Activated CD4-positive, alpha-beta T cell treated with anti-CD3 and anti-CD28 coated beads, Interleukin-10, Interleukin-2, amounts not matched to agents 100 ng/mL and 50 ng/mL, durations not matched to agents 16 hours and 8 hours (primary cell): ENCODE measurements at regions not wholly inside any gene's neighbourhood (a gene's known extent, or its start where the extent isn't known, plus 50 kb on each side); places are given as distances from the start of the nearest gene placed in this dataset.
"Not testable (repeated sequence)": the region's sequence is repeated elsewhere in the genome, so short reads cannot be mapped to it uniquely, and the experiment has no call there.

Experiments used
- DNase-seq: peaks from one replicate; pipeline ENCODE4 v3.0.0-alpha.2; 2020

GRCh38 chr20:30593572-30593971 lies 663.9 kb upstream of the DEFB115 start:
- no peak for DNase-seq

- DNase-seq, result no peak
These were observed 663.4 kb upstream of the DEFB115 start for GRCh38 chr20:30594112-30594511.

- no peak for DNase-seq
These were observed 661.8 kb upstream of the DEFB115 start for GRCh38 chr20:30595698-30596097.

DNA sequence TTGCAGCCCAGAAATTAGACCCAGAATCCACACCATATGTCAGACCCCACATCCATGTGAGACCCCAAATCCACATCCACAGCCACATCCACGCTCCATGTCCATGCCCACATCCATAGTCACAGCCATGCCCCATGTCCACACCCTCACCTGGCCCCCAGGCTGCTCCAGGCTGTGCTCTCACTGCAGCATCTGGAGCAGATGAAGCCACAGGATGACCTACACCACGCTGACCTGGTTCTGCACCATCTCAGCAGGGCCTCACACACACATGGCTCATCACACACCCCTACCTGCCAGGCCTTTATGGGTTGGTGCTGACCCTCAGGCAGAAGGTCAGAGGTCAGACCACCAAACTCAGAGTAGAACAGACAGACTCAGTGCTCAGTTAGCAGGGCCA lies 660.0 kb upstream of the DEFB115 start:
- DNase-seq, result not testable (repeated sequence)

DNA sequence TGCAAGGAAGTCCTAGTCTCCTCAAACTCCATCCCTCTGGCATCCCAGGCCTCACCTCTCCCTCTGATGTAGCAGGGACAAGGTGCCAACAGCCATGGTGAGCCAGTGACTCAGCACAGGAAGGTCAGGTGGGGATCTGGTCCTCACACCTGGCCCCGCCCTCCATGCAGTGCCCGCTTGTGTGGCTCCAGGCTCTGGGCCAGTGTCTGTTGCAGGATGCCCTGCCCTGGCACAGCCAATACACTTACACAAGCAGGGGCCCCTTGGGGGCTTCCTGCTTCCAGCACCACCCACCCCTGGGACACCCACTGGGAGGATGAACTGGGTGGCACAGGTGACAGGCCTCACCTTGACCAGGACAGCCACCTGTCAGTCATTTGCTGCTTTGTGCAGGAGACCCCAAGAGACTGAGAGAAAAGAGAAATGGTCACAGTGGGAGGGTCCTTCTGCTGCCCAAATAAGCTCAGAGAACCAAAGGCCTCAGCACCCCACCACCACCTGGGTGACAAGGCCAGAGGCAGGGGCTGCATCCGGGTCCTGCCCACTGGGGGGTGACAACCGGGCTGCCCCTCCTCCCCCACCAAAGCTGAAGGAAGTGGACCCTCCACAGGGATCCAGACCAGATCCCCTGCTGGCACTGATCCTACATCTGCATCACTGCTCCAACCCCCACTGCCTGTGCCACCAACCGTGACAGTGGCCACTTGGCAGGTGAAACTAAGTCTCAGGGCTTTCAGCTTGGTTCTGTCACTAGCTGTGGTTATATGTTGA lies 658.8 kb upstream of the DEFB115 start:
- no peak for DNase-seq

DNA sequence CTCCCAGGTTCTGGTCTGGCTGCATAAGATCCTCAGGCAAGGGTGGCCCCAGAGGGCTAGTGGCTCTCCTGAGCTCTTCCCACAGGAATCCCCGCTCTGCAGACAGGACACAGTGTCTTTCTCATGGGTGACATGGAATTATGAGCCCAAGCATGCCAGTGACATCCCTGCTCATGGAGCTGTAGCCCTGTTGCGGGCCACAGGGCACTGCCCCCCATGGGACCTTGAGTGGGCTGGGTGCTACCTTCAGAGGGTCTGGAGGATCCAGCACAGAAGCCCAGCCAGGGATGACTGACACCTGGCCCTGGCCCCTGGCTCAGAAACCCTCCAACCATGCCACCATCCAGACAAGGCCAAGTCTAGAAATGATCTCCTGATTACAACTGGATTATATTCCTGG lies 657.5 kb upstream of the DEFB115 start:
- no peak for DNase-seq

- DNase-seq, result no peak
These were observed 655.5 kb upstream of the DEFB115 start for GRCh38 chr20:30601974-30602373.

DNA sequence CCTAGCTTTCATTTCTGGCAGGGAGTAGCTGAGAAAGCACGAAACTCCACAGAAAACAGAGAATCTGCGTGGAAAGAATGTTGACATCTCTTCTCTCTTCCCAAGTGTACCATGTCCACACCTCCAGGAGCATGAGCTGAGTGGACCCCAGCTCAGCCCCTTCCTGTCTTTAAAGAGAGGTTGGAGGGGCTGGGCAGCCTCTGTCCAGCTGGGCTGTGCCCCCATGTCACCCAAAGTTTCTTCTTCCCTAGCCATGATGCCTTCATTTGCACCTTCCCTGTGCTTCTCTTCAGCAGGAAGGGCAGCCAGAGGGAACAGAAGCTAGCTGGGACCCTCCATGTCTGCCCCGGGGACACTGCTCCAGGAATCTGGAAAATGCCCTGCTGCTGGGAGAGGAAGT lies 655.0 kb upstream of the DEFB115 start:
- DNase-seq, result no peak

- no peak for DNase-seq
These were observed 650.5 kb upstream of the DEFB115 start for GRCh38 chr20:30606990-30607389.

- DNase-seq, result no peak
These were observed 647.3 kb upstream of the DEFB115 start for GRCh38 chr20:30610029-30610693.

DNA sequence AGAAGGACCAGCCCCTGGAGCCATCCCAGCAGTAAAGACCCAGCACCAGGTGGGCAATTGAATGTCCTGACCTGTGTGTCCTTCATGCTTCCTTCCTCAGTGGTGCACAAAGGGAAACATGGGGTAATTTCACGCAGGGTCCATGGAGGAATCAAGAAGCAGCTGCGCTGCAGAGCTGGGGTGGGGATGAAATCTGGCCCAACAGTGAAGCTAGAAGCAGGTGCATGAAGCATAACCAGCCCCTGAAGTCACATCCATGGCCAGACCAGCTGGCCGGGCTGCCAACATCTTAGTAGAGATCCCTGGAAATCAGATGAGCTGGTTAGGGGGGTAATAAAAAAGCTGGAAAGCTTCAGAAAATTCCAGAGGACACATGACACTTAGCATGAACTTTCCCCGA lies 646.7 kb upstream of the DEFB115 start:
- no peak for DNase-seq

DNA sequence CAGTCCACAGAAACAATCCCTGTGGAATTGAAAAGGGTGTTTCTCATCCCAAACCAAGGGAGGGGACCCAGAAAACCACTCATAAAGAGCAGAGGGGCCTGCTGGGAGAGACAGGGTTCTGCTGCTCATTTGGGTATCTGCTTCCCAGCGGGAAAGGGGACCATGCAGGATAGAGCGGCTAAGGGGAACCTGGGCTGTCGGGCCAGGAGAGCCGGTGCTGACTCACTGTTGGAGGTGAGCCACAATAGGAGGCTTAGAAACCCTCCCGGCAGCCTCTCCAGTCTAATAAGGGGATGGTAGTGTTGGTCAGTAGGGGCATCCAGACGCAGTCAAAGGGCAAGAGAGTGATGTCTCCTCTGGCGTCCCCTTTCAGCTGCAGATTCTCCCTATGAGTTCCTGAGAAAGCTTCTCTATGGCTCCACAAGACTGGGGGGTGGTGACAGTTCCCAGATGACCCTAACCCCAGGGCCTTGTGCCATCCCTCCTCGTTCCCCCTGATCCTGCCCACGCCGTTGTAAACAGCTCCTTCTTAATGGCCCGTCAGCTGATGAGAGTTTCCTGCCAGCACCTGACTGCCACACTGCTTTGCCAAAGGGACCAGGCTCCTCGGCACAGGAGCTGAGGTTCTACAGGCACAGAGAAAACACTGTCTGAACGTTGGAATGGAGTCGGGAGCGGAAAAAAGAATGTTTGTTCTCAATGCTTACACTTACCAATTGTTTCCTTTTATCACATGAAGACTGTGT lies 646.1 kb upstream of the DEFB115 start:
- DNase-seq, result no peak

DNA sequence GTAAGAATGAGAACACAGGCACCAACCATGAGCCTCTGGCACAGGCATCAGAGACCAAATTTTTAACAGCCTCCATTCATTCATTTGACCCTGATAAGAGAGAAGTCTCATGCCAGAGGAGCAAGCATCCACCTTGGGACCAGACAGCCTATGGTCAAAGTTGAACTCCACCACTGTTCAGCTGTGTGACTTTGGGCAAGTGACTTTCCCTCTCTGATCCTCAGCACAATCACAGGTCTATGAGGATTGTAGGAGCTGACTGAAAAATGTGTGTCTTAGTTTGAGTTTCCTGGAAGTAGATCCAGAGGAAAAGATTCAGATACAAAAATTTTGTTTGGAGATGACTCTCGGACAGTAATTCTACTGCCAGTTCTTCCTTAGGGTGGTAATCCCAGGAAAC lies 645.1 kb upstream of the DEFB115 start:
- no peak for DNase-seq

DNA sequence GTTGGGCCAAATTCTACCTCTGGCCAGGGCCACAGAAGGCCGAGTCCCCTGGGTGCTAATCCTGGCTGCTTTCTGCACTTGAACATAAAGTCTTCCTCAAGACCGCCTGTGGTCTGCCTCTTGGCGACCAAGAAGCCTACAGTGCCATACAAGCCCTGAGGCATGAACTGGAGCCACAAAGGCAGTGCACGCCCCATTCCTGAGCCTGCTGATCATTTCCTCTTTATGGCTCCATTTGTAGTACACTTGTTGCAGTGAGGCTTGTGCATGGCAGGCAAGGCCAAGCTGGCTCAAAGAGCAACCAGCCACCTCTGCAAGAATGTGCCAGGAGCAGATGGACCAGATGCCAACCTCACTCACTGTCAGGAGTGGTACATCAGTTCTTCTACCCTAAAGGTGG lies 636.1 kb upstream of the DEFB115 start:
- not testable (repeated sequence) for DNase-seq

DNA sequence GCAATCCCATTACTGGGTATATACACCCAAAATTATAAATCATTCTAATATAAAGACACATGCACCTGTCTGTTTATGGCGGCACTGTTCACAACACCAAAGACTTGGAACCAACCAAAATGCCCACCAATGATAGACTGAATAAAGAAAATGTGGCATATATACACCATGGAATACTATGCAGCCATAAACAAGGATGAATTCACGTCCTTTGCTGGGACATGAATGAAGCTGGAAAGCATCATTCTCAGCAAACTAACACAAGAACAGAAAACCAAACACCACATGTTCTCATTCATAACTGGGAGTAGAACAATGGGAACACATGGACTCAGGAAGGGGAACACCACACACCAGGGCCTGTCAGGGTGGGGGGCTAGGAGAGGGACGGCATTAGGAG lies 633.2 kb upstream of the DEFB115 start:
- not testable (repeated sequence) for DNase-seq

DNA sequence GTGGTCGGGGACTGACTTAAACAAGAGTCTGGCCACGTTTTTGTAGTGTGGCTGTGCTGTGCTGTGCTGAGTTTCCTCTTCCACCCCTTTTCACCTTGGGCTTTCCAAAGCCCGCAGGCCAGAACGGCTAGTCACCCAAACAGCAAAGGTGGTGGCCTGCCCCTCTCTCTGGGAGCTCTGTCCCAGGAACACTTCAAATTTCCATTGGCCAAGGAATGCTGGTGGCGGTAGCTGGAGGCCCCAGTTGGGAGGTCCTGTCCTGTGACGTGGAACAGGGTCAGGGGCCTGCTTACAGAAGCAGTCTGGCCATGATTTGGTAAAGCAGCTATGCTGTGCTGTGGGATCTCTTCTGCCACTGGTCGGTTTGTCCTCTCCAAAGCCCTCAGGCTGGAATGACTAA lies 628.1 kb upstream of the DEFB115 start:
- not testable (repeated sequence) for DNase-seq

- DNase-seq, result no peak
These were observed 626.7 kb upstream of the DEFB115 start for GRCh38 chr20:30630761-30631160.

DNA sequence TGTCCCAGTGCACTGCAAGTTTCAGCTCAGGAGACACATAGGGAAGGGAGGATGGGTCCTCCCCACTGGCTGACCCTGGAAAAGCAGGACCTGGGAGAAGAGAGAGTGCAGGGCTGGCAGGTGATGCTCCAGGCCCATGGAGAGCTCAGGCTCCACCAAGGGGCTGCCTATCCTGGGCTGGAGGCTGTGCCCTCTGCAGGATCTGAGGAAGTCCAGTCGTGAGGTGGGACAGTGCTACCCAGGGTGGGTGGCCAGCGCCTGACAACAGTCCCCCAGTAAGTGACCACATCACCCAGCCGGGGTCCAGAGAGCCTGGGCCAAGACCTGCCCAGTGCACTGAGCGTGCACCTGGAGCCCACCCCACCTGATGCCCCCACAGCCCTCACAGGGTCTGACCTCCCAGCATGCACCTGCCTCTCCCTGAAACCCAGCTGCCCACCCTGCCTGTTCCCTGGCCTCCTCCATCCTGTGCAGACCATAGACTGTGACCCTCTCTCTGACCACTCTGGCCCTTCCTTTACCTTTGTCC lies 626.1 kb upstream of the DEFB115 start:
- DNase-seq, result not testable (repeated sequence)

- DNase-seq, result not testable (repeated sequence)
These were observed 624.7 kb upstream of the DEFB115 start for GRCh38 chr20:30632773-30633172.

DNA sequence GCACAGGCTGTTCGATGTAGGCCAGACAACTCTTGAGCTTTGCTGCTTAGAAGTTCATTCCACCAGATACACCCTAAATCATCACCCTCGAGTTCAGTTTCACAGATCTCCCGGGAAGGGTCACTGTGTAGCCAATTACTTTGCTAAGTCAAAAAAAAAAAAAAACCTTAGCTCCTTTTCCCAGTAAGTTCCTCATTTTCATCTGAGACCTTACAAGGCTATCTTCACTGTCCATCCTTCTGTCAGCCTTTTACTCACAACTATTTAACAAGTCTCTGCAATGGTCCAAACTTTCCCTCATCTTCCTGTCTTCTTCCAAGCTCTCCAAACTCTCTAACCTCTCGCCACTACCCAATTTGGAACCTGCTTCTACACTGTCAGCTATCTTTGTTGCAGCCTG lies 615.9 kb upstream of the DEFB115 start:
- DNase-seq, result not testable (repeated sequence)

DNA sequence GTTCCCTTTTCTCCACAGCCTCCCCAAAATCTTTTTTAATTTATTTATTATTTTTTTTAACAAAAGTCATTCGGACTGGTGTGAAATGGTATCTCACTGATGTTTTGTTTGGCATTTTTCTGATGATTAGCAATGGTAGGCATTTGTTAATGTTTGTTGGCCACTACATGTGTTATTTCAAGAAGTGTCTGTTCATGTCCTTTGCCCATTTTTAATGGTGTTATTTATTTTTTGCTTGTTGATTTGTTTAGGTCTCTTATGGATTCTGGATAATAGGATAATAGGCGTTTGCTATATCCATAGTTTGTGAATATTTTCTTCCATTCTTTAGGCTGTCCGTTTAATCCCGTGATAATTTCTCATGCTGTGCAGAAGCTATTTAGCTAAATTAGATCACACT lies 596.5 kb upstream of the DEFB115 start:
- DNase-seq, result not testable (repeated sequence)

DNA sequence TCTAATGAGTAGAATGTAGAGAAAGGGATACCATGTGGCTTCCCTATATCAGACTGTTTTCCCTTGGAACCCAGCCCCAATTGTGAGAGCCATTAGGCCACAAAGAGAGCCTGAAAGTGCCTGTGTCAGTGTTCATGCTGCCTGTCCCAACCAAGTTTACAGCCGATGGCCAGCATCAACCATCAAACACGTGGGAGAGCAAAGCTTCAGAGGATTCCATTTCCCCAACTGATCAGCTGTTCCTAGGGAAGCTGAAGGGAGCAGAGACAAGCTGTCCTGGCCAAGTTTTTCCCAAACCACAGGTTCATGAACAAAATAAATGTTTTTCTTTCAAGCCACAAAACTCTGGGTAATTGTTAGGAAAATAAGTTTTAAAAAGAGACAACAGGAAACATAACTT lies 589.0 kb upstream of the DEFB115 start:
- not testable (repeated sequence) for DNase-seq

DNA sequence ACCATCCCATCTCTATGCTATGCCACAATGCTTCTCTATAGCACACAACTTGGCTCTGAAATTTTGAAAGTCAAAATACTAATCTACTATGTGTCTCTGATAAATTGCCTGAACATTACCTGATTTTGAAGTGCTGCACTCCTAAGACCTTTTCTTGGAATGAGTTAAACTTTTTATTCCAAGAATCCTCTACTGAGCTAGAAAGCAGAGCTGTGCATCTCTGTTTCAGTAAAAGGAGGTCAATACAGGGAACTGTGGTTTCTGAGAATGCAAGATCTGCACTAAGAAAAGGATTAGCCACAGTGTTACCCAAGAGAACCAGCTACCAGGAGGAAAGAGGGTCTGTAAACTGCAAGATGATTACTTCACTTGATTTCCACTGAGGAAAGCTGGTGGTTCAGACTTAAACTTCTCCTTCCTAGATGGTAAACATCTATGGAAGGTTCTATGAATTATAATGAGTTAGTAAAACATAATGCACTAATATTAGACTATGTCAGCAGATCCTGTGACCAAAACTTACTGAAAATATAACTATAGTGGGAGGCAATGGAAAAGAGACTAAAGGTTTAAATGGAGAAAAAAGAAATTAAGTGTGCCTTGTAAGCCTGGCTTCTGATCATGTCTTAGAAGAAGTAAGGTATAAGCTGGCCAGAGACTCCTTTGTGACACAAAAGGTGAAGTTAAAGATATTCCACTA lies 588.0 kb upstream of the DEFB115 start:
- DNase-seq, result not testable (repeated sequence)
